RWPE2 (cell line): ENCODE measurements at regions not wholly inside any gene's neighbourhood (a gene's known extent, or its start where the extent isn't known, plus 50 kb on each side); places are given as distances from the start of the nearest gene placed in this dataset.

ENCODE experiments used
- ATAC-seq: fragments of 200-7000 bp; cut with Tn5 transposase; 3 replicates; pipeline ENCODE4 v1.9.1; 2021; ENCODE audit warnings: low read depth
- DNase-seq: peaks from one replicate; pipeline ENCODE4 v3.0.0-alpha.2; 2020; ENCODE audit warnings: low spot score
- H3K27ac ChIP-seq: fragments of 450-650 bp; 2 replicates; pipeline ENCODE4 v1.5.1; 2017; ENCODE audit warnings: mild to moderate bottlenecking; ENCODE audit not compliant: poor library complexity, severe bottlenecking
- H3K27me3 ChIP-seq: fragments of 250-450 bp; sonication (Bioruptor Pico); 2 replicates; pipeline ENCODE4 v1.5.1; 2021; ENCODE audit warnings: mild to moderate bottlenecking, moderate library complexity; ENCODE audit not compliant: insufficient read depth, poor library complexity, severe bottlenecking
- H3K36me3 ChIP-seq: fragments of 250-450 bp; sonication (Bioruptor Pico); 2 replicates; pipeline ENCODE4 v1.5.1; 2020; ENCODE audit warnings: low read depth, mild to moderate bottlenecking, moderate library complexity
- H3K4me1 ChIP-seq: fragments of 250-450 bp; sonication (Bioruptor Pico); 2 replicates; pipeline ENCODE4 v1.5.1; 2021; ENCODE audit warnings: mild to moderate bottlenecking, moderate library complexity; ENCODE audit not compliant: insufficient read depth, poor library complexity, severe bottlenecking
- H3K4me3 ChIP-seq: fragments of 250-450 bp; sonication (Bioruptor Pico); 2 replicates; pipeline ENCODE4 v1.5.1; 2021; ENCODE audit warnings: mild to moderate bottlenecking, moderate library complexity; ENCODE audit not compliant: severe bottlenecking
- H3K9me3 ChIP-seq: fragments of 250-450 bp; sonication (Bioruptor Pico); 2 replicates; pipeline ENCODE4 v1.5.1; 2021; ENCODE audit warnings: mild to moderate bottlenecking, moderate library complexity; ENCODE audit not compliant: severe bottlenecking
- CTCF ChIP-seq: fragments of 450-650 bp; IDR thresholded peaks from one replicate; pipeline ENCODE4 v1.5.1; 2017; ENCODE audit warnings: mild to moderate bottlenecking, moderate library complexity; ENCODE audit not compliant: poor library complexity, severe bottlenecking

GRCh38 chr6:66638518-66638917 lies 931.5 kb upstream of the EYS start:
- no peak for TF ChIP-seq CTCF
- Histone ChIP-seq H3K9me3 (no peaks in the 10 kb centered on the region), H3K4me3 (no peak overlapping the region), H3K27ac (no peak overlapping the region), H3K36me3 (no peaks in the 10 kb centered on the region), H3K4me1 (no peaks in the 10 kb centered on the region), H3K27me3 (no peaks in the 10 kb centered on the region)
- DNase-seq, result no peak
- ATAC-seq, result no peak

GRCh38 chr6:66638099-66638498 lies 931.1 kb upstream of the EYS start:
- DNase-seq (no peak), ATAC-seq (no peak)
- Histone ChIP-seq H3K27me3 (no peaks in the 10 kb centered on the region), H3K4me3 (no peak overlapping the region), H3K27ac (no peak overlapping the region), H3K36me3 (no peaks in the 10 kb centered on the region), H3K9me3 (no peaks in the 10 kb centered on the region), H3K4me1 (no peaks in the 10 kb centered on the region)
- no peak for TF ChIP-seq CTCF

- H3K27ac ChIP-seq, result no peak overlapping the region
- no peak for ATAC-seq
- H3K36me3 ChIP-seq, result no peaks in the 10 kb centered on the region
- peaks cover 7% of the 10 kb centered on the region for H3K27me3 ChIP-seq
- DNase-seq, result no peak
- H3K4me1 ChIP-seq, result no peaks in the 10 kb centered on the region
- no peak for TF ChIP-seq CTCF
- H3K9me3 ChIP-seq, result no peaks in the 10 kb centered on the region
- no peak overlapping the region for H3K4me3 ChIP-seq
Measured at GRCh38 chr6:66628917-66629316, 921.9 kb upstream of the EYS start.

GRCh38 chr6:66623050-66623449 lies 916.0 kb upstream of the EYS start:
- Histone ChIP-seq H3K27ac (no peak overlapping the region), H3K9me3 (no peaks in the 10 kb centered on the region), H3K27me3 (peaks cover 7% of the 10 kb centered on the region), H3K36me3 (no peaks in the 10 kb centered on the region), H3K4me3 (no peak overlapping the region), H3K4me1 (no peaks in the 10 kb centered on the region)
- DNase-seq (no peak), ATAC-seq (no peak)
- TF ChIP-seq CTCF, result no peak

- Histone ChIP-seq H3K4me3 (no peak overlapping the region), H3K36me3 (no peaks in the 10 kb centered on the region), H3K27me3 (no peaks in the 10 kb centered on the region), H3K27ac (no peak overlapping the region), H3K4me1 (no peaks in the 10 kb centered on the region), H3K9me3 (no peaks in the 10 kb centered on the region)
- DNase-seq (no peak), ATAC-seq (no peak)
- no peak for TF ChIP-seq CTCF
Measured at GRCh38 chr6:66605971-66606370, 898.9 kb upstream of the EYS start.
